GM04504 (cell line): ENCODE measurements at regions not wholly inside any gene's neighbourhood (a gene's known extent, or its start where the extent isn't known, plus 50 kb on each side); places are given as distances from the start of the nearest gene placed in this dataset.
"Not testable (repeated sequence)": the region's sequence is repeated elsewhere in the genome, so short reads cannot be mapped to it uniquely, and the experiment has no call there.

Experiments
- DNase-seq: peaks from one replicate; pipeline ENCODE4 v3.0.0-alpha.2; 2012; ENCODE audit warnings: low read depth

DNA sequence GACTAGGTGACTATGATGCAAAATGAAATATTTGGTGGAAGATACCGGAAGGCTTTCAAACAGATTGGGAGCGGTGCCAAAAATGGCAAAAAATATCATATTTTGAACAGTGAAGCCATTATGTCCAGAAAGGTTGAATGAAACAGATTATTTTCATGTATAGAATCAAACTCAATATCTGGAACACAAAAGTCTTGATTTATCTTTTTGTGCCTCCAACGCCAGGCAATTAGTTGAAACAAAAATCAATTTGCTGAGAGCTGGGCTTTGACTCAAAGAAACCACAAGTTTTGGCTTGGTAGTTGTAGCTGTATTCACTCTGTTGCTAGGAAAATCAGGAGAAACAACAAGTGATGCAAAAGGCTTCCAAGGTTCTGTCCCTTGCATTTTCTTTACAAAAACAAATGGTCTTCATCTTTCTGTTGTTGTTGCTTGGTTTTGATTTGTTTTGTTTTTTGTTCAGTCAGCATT, 421.7 kb upstream of the TYRP1 start:
- DNase-seq, result no peak

- no peak for DNase-seq
These were observed 420.6 kb upstream of the TYRP1 start for GRCh38 chr9:12272471-12273120.

DNA sequence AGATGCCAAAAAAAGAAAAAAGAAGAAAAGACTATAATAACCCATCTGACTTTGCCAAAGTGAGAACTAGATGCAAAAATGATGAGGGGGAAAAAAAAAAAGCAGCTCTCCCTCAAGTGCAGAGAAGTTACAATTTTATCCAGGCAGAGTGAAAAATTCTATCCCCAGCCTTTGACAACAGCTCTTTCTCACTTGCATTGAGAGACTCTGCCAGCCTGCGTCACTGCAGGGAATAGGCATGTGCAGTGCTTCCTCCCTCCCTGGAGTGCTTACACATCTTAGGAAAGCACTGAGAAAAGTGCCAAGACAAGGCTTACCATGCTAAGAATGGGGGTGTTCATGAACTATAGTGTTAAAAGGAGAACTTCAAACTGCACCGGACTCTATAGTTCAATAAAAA, 418.6 kb upstream of the TYRP1 start:
- no peak for DNase-seq

- no peak for DNase-seq
These were observed 416.7 kb upstream of the TYRP1 start for GRCh38 chr9:12276505-12276904.

DNA sequence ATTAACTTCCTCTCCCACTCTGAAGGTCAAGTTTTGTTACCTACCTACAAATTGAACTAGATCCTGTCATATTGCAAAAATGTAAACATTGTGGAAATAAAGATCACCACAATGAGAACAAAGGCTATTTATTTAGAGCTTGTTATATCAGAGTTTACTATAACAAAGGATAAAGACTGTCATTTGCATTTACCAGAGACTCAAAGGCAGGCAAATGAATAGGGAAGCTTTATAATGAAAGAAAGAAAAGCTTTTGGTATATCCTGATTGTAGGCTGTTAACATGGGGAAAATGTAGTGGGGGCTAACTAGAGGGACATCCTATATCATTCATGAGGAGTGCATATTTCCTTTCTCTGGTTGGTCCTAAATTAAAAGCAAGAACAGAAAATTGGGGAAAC, 403.5 kb upstream of the TYRP1 start:
- no peak for DNase-seq

GRCh38 chr9:12290166-12290869, 402.9 kb upstream of the TYRP1 start:
- DNase-seq, result no peak

DNA sequence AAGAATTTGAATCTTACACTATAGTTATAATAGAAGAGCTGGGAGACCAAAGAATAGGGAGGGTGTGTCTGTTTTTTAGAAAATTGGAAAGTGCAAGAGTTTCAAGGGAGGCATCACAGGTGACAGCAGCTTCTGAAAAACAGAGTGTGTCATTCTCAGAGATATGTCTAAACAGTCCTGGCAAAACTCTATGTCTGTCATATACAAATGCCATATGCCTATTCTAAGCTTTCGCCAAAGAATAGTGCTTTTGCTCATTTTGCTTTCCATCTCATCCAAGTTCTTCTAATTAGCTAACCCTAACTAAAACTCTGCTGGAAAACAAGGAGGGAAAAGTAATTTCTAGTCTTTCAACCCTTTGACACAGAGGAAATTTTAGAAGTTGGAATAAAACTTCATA, 388.0 kb upstream of the TYRP1 start:
- DNase-seq, result no peak

DNA sequence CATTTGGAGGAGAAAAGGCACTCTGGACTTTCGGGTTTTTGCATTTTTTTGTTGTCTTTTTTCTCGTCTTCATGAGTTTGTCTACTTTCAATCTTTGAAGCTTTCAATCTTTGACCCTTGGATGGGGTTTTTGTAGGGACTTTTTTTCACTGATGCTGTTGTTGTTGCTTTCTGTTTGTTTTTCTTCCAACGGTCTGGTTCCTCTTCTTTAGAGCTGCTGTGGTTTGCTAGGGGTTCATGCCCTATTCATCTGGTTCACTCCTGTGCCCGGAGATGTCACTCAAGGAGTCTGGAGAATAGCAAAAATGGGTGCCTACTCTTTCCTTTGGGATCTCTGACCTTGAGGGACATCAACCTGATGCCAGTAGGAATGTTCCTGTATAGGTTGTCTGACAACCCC, 378.6 kb upstream of the TYRP1 start:
- DNase-seq, result no peak

GRCh38 chr9:12318732-12319685, 374.2 kb upstream of the TYRP1 start:
- no peak for DNase-seq

- DNase-seq, result no peak
These were observed 363.6 kb upstream of the TYRP1 start for GRCh38 chr9:12329623-12329985.

DNA sequence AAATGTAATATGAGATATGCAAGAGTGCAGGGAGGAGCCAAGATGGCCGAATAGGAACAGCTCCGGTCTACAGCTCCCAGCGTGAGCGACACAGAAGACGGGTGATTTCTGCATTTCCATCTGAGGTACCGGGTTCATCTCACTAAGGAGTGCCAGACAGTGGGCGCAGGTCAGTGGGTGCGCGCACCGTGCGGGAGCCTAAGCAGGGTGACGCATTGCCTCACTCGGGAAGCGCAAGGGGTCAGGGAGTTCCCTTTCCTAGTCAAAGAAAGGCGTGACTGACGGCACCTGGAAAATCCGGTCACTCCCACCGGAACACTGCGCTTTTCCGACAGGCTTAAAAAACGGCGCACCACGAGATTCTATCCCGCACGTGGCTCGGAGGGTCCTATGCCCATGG, 359.2 kb upstream of the TYRP1 start:
- not testable (repeated sequence) for DNase-seq

GRCh38 chr9:12350775-12351174, 342.4 kb upstream of the TYRP1 start:
- DNase-seq, result no peak

DNA sequence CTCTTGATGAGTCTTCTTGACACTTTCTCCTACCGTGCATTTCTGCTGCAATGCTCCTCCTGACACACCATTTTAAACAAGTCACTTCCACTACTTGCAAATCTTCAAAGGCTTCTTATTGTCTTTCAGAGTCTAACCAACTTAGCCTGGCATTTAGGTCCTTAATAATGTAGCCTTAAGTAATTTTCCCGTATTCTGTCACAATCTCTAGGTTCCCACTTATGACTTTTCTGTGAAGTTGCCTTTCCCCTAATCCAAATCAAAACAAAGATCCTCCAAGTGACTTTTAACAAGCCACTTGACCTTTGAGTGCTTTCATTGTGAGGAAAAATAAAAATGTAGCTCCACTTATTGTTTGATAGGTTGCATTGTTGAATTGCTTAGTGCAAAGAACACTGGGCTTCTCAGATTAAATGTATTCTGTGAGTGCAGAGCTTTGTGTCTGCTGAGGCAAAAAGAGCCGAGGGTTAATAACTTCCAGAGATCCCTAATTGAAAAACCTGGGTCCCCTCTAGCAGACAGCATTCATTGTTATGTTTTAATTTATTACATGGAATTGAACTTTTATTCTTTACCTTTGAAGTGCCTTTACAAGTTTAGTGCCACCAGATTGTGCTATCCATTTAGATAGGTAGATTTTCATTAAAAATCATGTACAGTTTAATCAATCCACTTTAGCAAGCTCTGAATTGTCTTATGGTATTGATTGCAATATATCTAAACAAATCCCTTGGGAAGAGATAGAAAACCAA, 341.7 kb upstream of the TYRP1 start:
- DNase-seq, result no peak

- no peak for DNase-seq
These were observed 341.2 kb upstream of the TYRP1 start for GRCh38 chr9:12352045-12352315.

DNA sequence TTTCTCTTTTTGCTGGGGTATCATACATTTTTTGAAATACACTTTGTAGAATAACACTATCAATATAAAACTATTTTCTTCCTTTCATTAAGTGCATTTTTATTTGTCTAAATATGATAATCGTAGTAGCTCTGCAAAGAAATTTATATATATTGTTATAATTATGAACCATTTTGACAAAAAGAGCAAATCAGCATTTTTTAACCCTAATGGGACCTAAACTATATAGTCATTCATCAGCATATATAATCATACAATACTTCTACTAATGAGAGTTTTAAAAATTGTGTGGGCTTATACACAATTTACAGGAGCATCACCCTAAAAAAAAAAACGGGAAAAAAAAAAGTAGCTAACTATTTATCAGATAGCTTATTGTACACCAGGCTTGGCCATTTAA, 329.7 kb upstream of the TYRP1 start:
- no peak for DNase-seq

GRCh38 chr9:12368569-12368968, 324.6 kb upstream of the TYRP1 start:
- DNase-seq, result no peak

DNA sequence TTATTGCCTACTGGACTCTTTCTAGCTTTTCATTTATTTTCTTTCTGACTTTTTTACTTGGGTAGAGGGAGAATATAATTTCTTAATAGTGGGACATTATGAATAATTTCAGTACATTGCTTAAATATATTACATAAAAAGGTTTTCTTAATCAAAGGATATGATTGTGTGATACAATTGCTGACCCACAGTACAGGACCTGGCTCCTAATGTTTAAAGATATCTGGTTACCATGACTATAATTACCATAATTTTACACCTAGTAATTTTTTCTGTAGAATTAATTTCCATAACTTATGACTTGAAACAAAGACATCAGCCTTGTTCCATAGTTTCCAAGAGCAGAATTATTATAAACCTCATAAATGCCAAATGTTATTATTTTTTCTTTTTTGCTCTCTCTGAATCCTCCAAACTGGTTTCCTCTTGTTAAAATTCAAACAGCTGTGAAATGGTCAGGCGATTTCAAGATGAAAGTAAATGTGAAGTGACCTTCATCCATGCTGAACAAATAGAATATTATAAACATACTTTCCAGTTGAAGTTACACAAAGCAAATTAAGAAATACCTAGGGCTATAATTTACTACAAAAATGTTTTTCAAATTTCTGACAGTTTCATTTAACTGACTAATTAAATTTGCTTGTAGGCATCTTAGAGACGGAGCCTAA, 301.2 kb upstream of the TYRP1 start:
- no peak for DNase-seq

GRCh38 chr9:12394105-12394504, 299.1 kb upstream of the TYRP1 start:
- DNase-seq, result no peak

- no peak for DNase-seq
These were observed 289.5 kb upstream of the TYRP1 start for GRCh38 chr9:12403721-12404120.

DNA sequence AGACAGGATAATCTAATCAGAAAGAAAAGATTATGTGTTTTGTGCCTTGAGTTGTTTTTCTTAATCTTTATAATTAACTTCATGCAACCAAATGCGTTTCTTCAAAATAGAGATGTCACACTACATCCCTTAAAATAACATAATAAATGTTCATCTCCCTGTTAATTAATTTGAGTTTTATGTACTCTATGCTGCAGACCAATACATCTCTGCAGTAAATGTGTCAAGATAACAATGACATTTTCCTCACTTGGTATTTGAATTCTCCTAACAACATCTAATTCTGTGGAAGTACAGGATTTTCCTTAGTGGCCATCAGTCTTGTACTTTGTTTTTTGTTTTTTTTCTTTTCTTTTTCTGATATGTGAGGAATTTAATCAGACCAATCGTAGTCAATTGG, 279.2 kb upstream of the TYRP1 start:
- no peak for DNase-seq

- no peak for DNase-seq
These were observed 278.7 kb upstream of the TYRP1 start for GRCh38 chr9:12414514-12414913.

GRCh38 chr9:12415361-12415760, 277.8 kb upstream of the TYRP1 start:
- no peak for DNase-seq
